UCSD-AML1 (cell line): ENCODE measurements at regions not wholly inside any gene's neighbourhood (a gene's known extent, or its start where the extent isn't known, plus 50 kb on each side); places are given as distances from the start of the nearest gene placed in this dataset.
"Not testable (repeated sequence)": the region's sequence is repeated elsewhere in the genome, so short reads cannot be mapped to it uniquely, and the experiment has no call there.

Source experiments
- DNase-seq: peaks from one replicate; lab custom pipeline; 2025; ENCODE audit not compliant: unreplicated experiment; lab: John Stamatoyannopoulos, UW

- DNase-seq = no peak
Observed at GRCh38 chr5:52010454-52010853, 627.2 kb downstream of the ISL1 start.

- no peak for DNase-seq
Observed at GRCh38 chr5:52013523-52013922, 630.3 kb downstream of the ISL1 start.

GRCh38 chr5:52015760-52016159 lies 632.5 kb downstream of the ISL1 start:
- no peak for DNase-seq

- no peak for DNase-seq
Observed at GRCh38 chr5:52017567-52017966, 634.3 kb downstream of the ISL1 start.

- no peak for DNase-seq
Observed at GRCh38 chr5:52024359-52024758, 641.1 kb downstream of the ISL1 start.

- not testable (repeated sequence) for DNase-seq
Observed at GRCh38 chr5:52029836-52030235, 646.6 kb downstream of the ISL1 start.

- no peak for DNase-seq
Observed at GRCh38 chr5:52041842-52042241, 658.6 kb downstream of the ISL1 start.

- no peak for DNase-seq
Observed at GRCh38 chr5:52043137-52043536, 659.9 kb downstream of the ISL1 start.

- DNase-seq = no peak
Observed at GRCh38 chr5:52043543-52043942, 660.3 kb downstream of the ISL1 start.

- DNase-seq = no peak
Observed at GRCh38 chr5:52051759-52052158, 668.5 kb downstream of the ISL1 start.

GRCh38 chr5:52063186-52063585 lies 679.9 kb downstream of the ISL1 start:
- no peak for DNase-seq

GRCh38 chr5:52065182-52065581 lies 681.9 kb downstream of the ISL1 start:
- DNase-seq = no peak

GRCh38 chr5:52069997-52070396 lies 686.7 kb downstream of the ISL1 start:
- DNase-seq = no peak

GRCh38 chr5:52073993-52074689 lies 690.9 kb downstream of the ISL1 start:
- DNase-seq = no peak

- no peak for DNase-seq
Observed at GRCh38 chr5:52077941-52078815, 694.9 kb downstream of the ISL1 start.

- not testable (repeated sequence) for DNase-seq
Observed at GRCh38 chr5:52102311-52102710, 685.4 kb upstream of the ITGA1 start.

- DNase-seq = no peak
Observed at GRCh38 chr5:52107210-52107905, 680.4 kb upstream of the ITGA1 start.

- DNase-seq = no peak
Observed at GRCh38 chr5:52119768-52120167, 667.9 kb upstream of the ITGA1 start.

GRCh38 chr5:52132053-52132452 lies 655.7 kb upstream of the ITGA1 start:
- DNase-seq = no peak

GRCh38 chr5:52134013-52134650 lies 653.6 kb upstream of the ITGA1 start:
- DNase-seq = no peak

GRCh38 chr5:52139888-52140615 lies 647.7 kb upstream of the ITGA1 start:
- DNase-seq = no peak
